GM18499 (cell line): ENCODE measurements at regions not wholly inside any gene's neighbourhood (a gene's known extent, or its start where the extent isn't known, plus 50 kb on each side); places are given as distances from the start of the nearest gene placed in this dataset.
"Not testable (repeated sequence)": the region's sequence is repeated elsewhere in the genome, so short reads cannot be mapped to it uniquely, and the experiment has no call there.

Source experiments
- ATAC-seq: cut with Tn5 transposase; IDR thresholded peaks from one replicate; pipeline ENCODE4 v1.9.1; 2021; ENCODE audit warnings: moderate number of reproducible peaks; ENCODE audit not compliant: insufficient read depth, unreplicated experiment

GRCh38 chr7:80020277-80020676, 114.4 kb upstream of the GNAI1 start:
- ATAC-seq = not testable (repeated sequence)

GRCh38 chr7:80019809-80020207, 114.8 kb upstream of the GNAI1 start:
- not testable (repeated sequence) for ATAC-seq

GRCh38 chr7:80018941-80019808, 115.5 kb upstream of the GNAI1 start:
- peak; percentile 96 for ATAC-seq

- no peak for ATAC-seq
Observed at GRCh38 chr7:80017101-80017698, 117.4 kb upstream of the GNAI1 start.

- no peak for ATAC-seq
Observed at GRCh38 chr7:80014511-80014910, 120.1 kb upstream of the GNAI1 start.

- ATAC-seq = no peak
Observed at GRCh38 chr7:80008039-80008438, 126.6 kb upstream of the GNAI1 start.

- ATAC-seq = no peak
Observed at GRCh38 chr7:80002865-80003264, 131.8 kb upstream of the GNAI1 start.

GRCh38 chr7:79998363-79998762, 136.3 kb upstream of the GNAI1 start:
- no peak for ATAC-seq

- ATAC-seq = no peak
Observed at GRCh38 chr7:79997345-79997744, 137.3 kb upstream of the GNAI1 start.

- not testable (repeated sequence) for ATAC-seq
Observed at GRCh38 chr7:79995741-79996140, 138.9 kb upstream of the GNAI1 start.

- ATAC-seq = no peak
Observed at GRCh38 chr7:79988653-79989052, 146.0 kb upstream of the GNAI1 start.

GRCh38 chr7:79984210-79984609, 150.4 kb upstream of the GNAI1 start:
- ATAC-seq = no peak

- no peak for ATAC-seq
Observed at GRCh38 chr7:79982141-79982770, 152.4 kb upstream of the GNAI1 start.

GRCh38 chr7:79980376-79980775, 154.3 kb upstream of the GNAI1 start:
- no peak for ATAC-seq

GRCh38 chr7:79979437-79979836, 155.2 kb upstream of the GNAI1 start:
- ATAC-seq = no peak

GRCh38 chr7:79977481-79977880, 157.2 kb upstream of the GNAI1 start:
- ATAC-seq = no peak

GRCh38 chr7:79976711-79977020, 158.0 kb upstream of the GNAI1 start:
- ATAC-seq = not testable (repeated sequence)

GRCh38 chr7:79975986-79976710, 158.5 kb upstream of the GNAI1 start:
- ATAC-seq = not testable (repeated sequence)

- no peak for ATAC-seq
Observed at GRCh38 chr7:79973455-79973854, 161.2 kb upstream of the GNAI1 start.

- no peak for ATAC-seq
Observed at GRCh38 chr7:79971058-79971457, 163.6 kb upstream of the GNAI1 start.

GRCh38 chr7:79968894-79969293, 165.7 kb upstream of the GNAI1 start:
- no peak for ATAC-seq
